ENCODE measurements at regions not wholly inside any gene's neighbourhood (a gene's known extent, or its start where the extent isn't known, plus 50 kb on each side); places are given as distances from the start of the nearest gene placed in this dataset.

- in situ Hi-C loops (cut with HindIII; ENCODE audit: low pct_ligation_motif_present, low sequenced_read_pairs) = no loop called here
- no peaks in the 10 kb centered on the region for H3K27me3 ChIP-seq (replicated peaks)
- no peak for TF ChIP-seq CTCF (IDR thresholded peaks at IDR 0.05; ENCODE audit: low read depth, low read length, missing control alignments)
- no peaks in the 10 kb centered on the region for H3K36me3 ChIP-seq (replicated peaks)
- DNase-seq = no peak
- no peak overlapping the region for H3K27ac ChIP-seq
- no peak overlapping the region for H3K4me3 ChIP-seq (ENCODE audit: low read depth, low read length)
Measured at GRCh38 chr4:114306946-114307345, 291.7 kb upstream of the UGT8 start.

- in situ Hi-C loops (cut with HindIII; ENCODE audit: low pct_ligation_motif_present, low sequenced_read_pairs) = no loop called here
- no peaks in the 10 kb centered on the region for H3K36me3 ChIP-seq (replicated peaks)
- no peaks in the 10 kb centered on the region for H3K27me3 ChIP-seq (replicated peaks)
- no peak overlapping the region for H3K27ac ChIP-seq
- no peak overlapping the region for H3K4me3 ChIP-seq (ENCODE audit: low read depth, low read length)
- no peak for TF ChIP-seq CTCF (IDR thresholded peaks at IDR 0.05; ENCODE audit: low read depth, low read length, missing control alignments)
- no peak for DNase-seq
Measured at GRCh38 chr4:114310296-114310925, 288.2 kb upstream of the UGT8 start.

- no peaks in the 10 kb centered on the region for H3K27me3 ChIP-seq (replicated peaks)
- in situ Hi-C loops (cut with HindIII; ENCODE audit: low pct_ligation_motif_present, low sequenced_read_pairs) = no loop called here
- no peak overlapping the region for H3K27ac ChIP-seq
- H3K4me3 ChIP-seq (ENCODE audit: low read depth, low read length) = no peak overlapping the region
- no peak for DNase-seq
- no peaks in the 10 kb centered on the region for H3K36me3 ChIP-seq (replicated peaks)
- TF ChIP-seq CTCF (IDR thresholded peaks at IDR 0.05; ENCODE audit: low read depth, low read length, missing control alignments) = no peak
Measured at GRCh38 chr4:114311787-114312186, 286.8 kb upstream of the UGT8 start.

- Histone ChIP-seq H3K27ac (no peak overlapping the region), H3K27me3 (replicated peaks) (no peaks in the 10 kb centered on the region), H3K4me3 (ENCODE audit: low read depth, low read length) (no peak overlapping the region), H3K36me3 (replicated peaks) (no peaks in the 10 kb centered on the region)
- no peak for TF ChIP-seq CTCF (IDR thresholded peaks at IDR 0.05; ENCODE audit: low read depth, low read length, missing control alignments)
- no peak for DNase-seq
- in situ Hi-C loops (cut with HindIII; ENCODE audit: low pct_ligation_motif_present, low sequenced_read_pairs) = no loop called here
Measured at GRCh38 chr4:114312338-114312737, 286.3 kb upstream of the UGT8 start.

- in situ Hi-C loops (cut with HindIII; ENCODE audit: low pct_ligation_motif_present, low sequenced_read_pairs) = no loop called here
- H3K27me3 ChIP-seq (replicated peaks) = no peaks in the 10 kb centered on the region
- no peak overlapping the region for H3K4me3 ChIP-seq (ENCODE audit: low read depth, low read length)
- no peak overlapping the region for H3K27ac ChIP-seq
- DNase-seq = no peak
- no peak for TF ChIP-seq CTCF (IDR thresholded peaks at IDR 0.05; ENCODE audit: low read depth, low read length, missing control alignments)
- no peaks in the 10 kb centered on the region for H3K36me3 ChIP-seq (replicated peaks)
Measured at GRCh38 chr4:114316789-114317188, 281.8 kb upstream of the UGT8 start.

- in situ Hi-C loops (cut with HindIII; ENCODE audit: low pct_ligation_motif_present, low sequenced_read_pairs) = no loop called here
- Histone ChIP-seq H3K27me3 (replicated peaks) (no peaks in the 10 kb centered on the region), H3K27ac (no peak overlapping the region), H3K4me3 (ENCODE audit: low read depth, low read length) (no peak overlapping the region), H3K36me3 (replicated peaks) (no peaks in the 10 kb centered on the region)
- no peak for TF ChIP-seq CTCF (IDR thresholded peaks at IDR 0.05; ENCODE audit: low read depth, low read length, missing control alignments)
- DNase-seq = no peak
Measured at GRCh38 chr4:114317564-114317963, 281.0 kb upstream of the UGT8 start.
